SK-N-MC (cell line): ENCODE measurements at regions not wholly inside any gene's neighbourhood (a gene's known extent, or its start where the extent isn't known, plus 50 kb on each side); places are given as distances from the start of the nearest gene placed in this dataset.

Source experiments
- EZH2 ChIP-seq: fragments of 200-600 bp; sonication (generic); IDR thresholded peaks from one replicate; pipeline ENCODE4 v1.6.1; 2017; ENCODE audit warnings: antibody characterized with exemption
- FOXP2 ChIP-seq: optimal IDR thresholded peaks from 2 replicates; pipeline ENCODE3; 2011; ENCODE audit warnings: mild to moderate bottlenecking, moderate library complexity; ENCODE audit not compliant: insufficient read depth; ENCODE audit errors: extremely low read length, control extremely low read depth
- POLR2AphosphoS5 ChIP-seq: IDR thresholded peaks from 2 replicates; pipeline ENCODE4 v1.6.1; 2012; ENCODE audit warnings: mild to moderate bottlenecking, low read depth, low read length, borderline replicate concordance

- no peak for TF ChIP-seq POLR2AphosphoS5
- TF ChIP-seq EZH2: no peak
- TF ChIP-seq FOXP2: no peak
Measured at GRCh38 chr17:65368341-65368740, 193.1 kb downstream of the AXIN2 start.
